Liver (tissue), 8 donors: ENCODE measurements at regions not wholly inside any gene's neighbourhood (a gene's known extent, or its start where the extent isn't known, plus 50 kb on each side); places are given as distances from the start of the nearest gene placed in this dataset.

Experiments
- DNase-seq: peaks from one replicate; pipeline ENCODE4 v3.0.0-alpha.2; 2017; ENCODE audit warnings: low spot score
- H3K27ac ChIP-seq, 2 donors: one replicate each; pipeline ENCODE4 v1.7.0; 2013; ENCODE audit warnings: inconsistent platforms in 2 of 2, low read length in 2 of 2, control low read depth in 1 of 2, low read depth in 1 of 2, mild to moderate bottlenecking in 1 of 2
- H3K27me3 ChIP-seq, 4 donors: one replicate each; pipeline versions ENCODE4 v1.6.1 to v1.7.0; 2013; ENCODE audit warnings: low read length in 3 of 4, inconsistent platforms in 1 of 4, mild to moderate bottlenecking in 1 of 4, moderate library complexity in 1 of 4; ENCODE audit not compliant: control insufficient read depth in 4 of 4, insufficient read depth in 4 of 4
- H3K36me3 ChIP-seq, 4 donors: one replicate each; pipeline versions ENCODE4 v1.6.1 to v1.7.0; 2013; ENCODE audit warnings: low read length in 3 of 4, mild to moderate bottlenecking in 3 of 4, low read depth in 1 of 4, moderate library complexity in 1 of 4; ENCODE audit not compliant: control insufficient read depth in 4 of 4, insufficient read depth in 3 of 4
- H3K4me1 ChIP-seq, 4 donors: one replicate each; pipeline versions ENCODE4 v1.6.1 to v1.7.0; 2013; ENCODE audit warnings: low read length in 3 of 4, mild to moderate bottlenecking in 3 of 4, moderate library complexity in 1 of 4; ENCODE audit not compliant: control insufficient read depth in 4 of 4, insufficient read depth in 4 of 4
- H3K4me3 ChIP-seq, 3 donors: one replicate each; pipeline versions ENCODE4 v1.6.1 to v1.7.0; 2013; ENCODE audit warnings: low read length in 3 of 3, control low read depth in 1 of 3, low read depth in 1 of 3, mild to moderate bottlenecking in 1 of 3
- H3K9ac ChIP-seq, 2 donors: one replicate each; pipeline ENCODE4 v1.7.0; 2013; ENCODE audit warnings: low read length in 2 of 2, mild to moderate bottlenecking in 2 of 2, moderate library complexity in 2 of 2, control low read depth in 1 of 2, low read depth in 1 of 2
- H3K9me3 ChIP-seq, 4 donors: one replicate each; pipeline versions ENCODE4 v1.6.1 to v1.7.0; 2013; ENCODE audit warnings: low read length in 3 of 4; ENCODE audit not compliant: control insufficient read depth in 4 of 4
- CTCF ChIP-seq: fragments of 150-350 bp; IDR thresholded peaks from 2 replicates; pipeline ENCODE4 v1.5.1; 2017; ENCODE audit warnings: improper control_type of control experiment, low read depth, low read length; ENCODE audit not compliant: missing input control
- EGR1 ChIP-seq, 2 donors: IDR thresholded peaks; 2 replicates each; pipeline ENCODE4 v1.6.1; 2016 to 2018; ENCODE audit warnings: antibody characterized with exemption in 2 of 2, low read depth in 2 of 2
- FOXA1 ChIP-seq: IDR thresholded peaks from 2 replicates; pipeline ENCODE4 v1.6.1; 2016; ENCODE audit warnings: antibody characterized with exemption
- FOXA2 ChIP-seq: IDR thresholded peaks from 2 replicates; pipeline ENCODE4 v1.6.1; 2016; ENCODE audit warnings: antibody characterized with exemption
- GABPA ChIP-seq, 2 donors: IDR thresholded peaks in 1 of 2; conservative IDR thresholded peaks in 1 of 2; 2 replicates each; pipeline ENCODE4 v1.6.1; 2016; ENCODE audit warnings: antibody characterized with exemption in 2 of 2, mild to moderate bottlenecking in 1 of 2, moderate library complexity in 1 of 2
- HNF4A ChIP-seq, 2 donors: conservative IDR thresholded peaks; 2 replicates each; pipeline ENCODE4 v1.6.1; 2016; ENCODE audit warnings: antibody characterized with exemption in 2 of 2, mild to moderate bottlenecking in 2 of 2
- HNF4G ChIP-seq: IDR thresholded peaks from 2 replicates; pipeline ENCODE4 v1.6.1; 2016; ENCODE audit warnings: antibody characterized with exemption
- JUND ChIP-seq, 2 donors: IDR thresholded peaks; 2 replicates each; pipeline ENCODE4 v1.6.1; 2016; ENCODE audit warnings: antibody characterized with exemption in 2 of 2
- NR2F2 ChIP-seq: IDR thresholded peaks from 2 replicates; pipeline ENCODE4 v1.6.1; 2016; ENCODE audit warnings: antibody characterized with exemption
- RAD21 ChIP-seq, 2 donors: IDR thresholded peaks; 2 replicates each; pipeline ENCODE4 v1.6.1; 2016; ENCODE audit warnings: antibody characterized with exemption in 2 of 2, mild to moderate bottlenecking in 2 of 2
- RXRA ChIP-seq, 2 donors: IDR thresholded peaks; 2 replicates each; pipeline ENCODE4 v1.6.1; 2017 to 2018; ENCODE audit warnings: antibody characterized with exemption in 2 of 2, mild to moderate bottlenecking in 1 of 2
- SP1 ChIP-seq: IDR thresholded peaks from 2 replicates; pipeline ENCODE4 v1.6.1; 2018; ENCODE audit warnings: antibody characterized with exemption, mild to moderate bottlenecking
- TAF1 ChIP-seq: conservative IDR thresholded peaks from 2 replicates; pipeline ENCODE4 v1.6.1; 2016; ENCODE audit warnings: antibody characterized with exemption, mild to moderate bottlenecking
- YY1 ChIP-seq: IDR thresholded peaks from 2 replicates; pipeline ENCODE4 v1.6.1; 2016; ENCODE audit warnings: antibody characterized with exemption, mild to moderate bottlenecking
- WGBS: extraction: QIAGEN DNeasy Blood & Tissue Kit; methylation state at CpG from one replicate; pipeline ENCODE4 v1.1.7; 2013; 5-methylcytosine and 5-hydroxymethylcytosine counted together
- TF ChIP-seq, protein P1 (sequence below): IDR thresholded peaks from 2 replicates; pipeline ENCODE4 v1.6.1; 2016; ENCODE audit warnings: antibody characterized with exemption
- TF ChIP-seq, protein P2 (sequence below): IDR thresholded peaks from 2 replicates; pipeline ENCODE4 v1.6.1; 2016; ENCODE audit warnings: antibody characterized with exemption
- TF ChIP-seq, protein P3 (sequence below): IDR thresholded peaks from 2 replicates; pipeline ENCODE4 v1.6.1; 2016; ENCODE audit warnings: antibody characterized with exemption, mild to moderate bottlenecking
- donor health status: healthy.
- donor health status: healthy.
- donor health status: healthy.
- donor health status: healthy.
- donor health status: healthy.

DNA sequence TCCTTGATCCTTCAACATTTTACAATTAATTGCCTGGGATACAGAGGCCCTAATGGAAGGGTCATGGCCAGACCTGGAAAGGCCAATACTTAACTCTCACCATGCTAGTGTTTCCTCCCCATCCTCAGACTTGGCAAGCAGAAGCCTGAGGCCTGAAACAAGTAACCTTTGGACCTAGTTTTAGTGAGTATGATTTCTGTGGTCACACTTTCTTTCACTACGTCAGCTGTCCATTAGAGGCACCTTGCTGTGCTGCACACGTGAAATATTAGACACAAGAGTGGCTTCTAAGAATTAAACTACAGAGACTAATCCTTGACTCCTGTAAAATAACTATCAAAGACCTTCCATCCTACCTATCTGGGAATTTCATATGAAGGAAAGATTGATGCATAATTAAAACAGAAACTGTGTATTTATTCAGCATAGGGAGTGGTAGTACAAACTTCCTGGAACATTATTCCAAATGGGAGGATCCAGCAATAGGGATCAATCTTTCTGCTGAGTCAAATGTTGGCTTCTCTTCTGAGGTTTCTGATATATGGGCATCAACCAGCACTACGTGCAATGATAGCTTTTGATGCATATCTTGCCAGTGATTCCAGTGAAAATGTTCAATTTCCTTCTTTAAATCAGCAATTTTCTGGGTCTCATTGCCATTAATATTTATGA lies 249.7 kb downstream of the IKZF2 start:
- no peaks in the 10 kb centered on the region for H3K27me3 ChIP-seq
- DNase-seq, result no peak
- no peaks in the 10 kb centered on the region for H3K36me3 ChIP-seq
- no peak overlapping the region for H3K9ac ChIP-seq
- no peak overlapping the region for H3K4me3 ChIP-seq
- 62% methylated on average over 3 of the region's 3 CpGs for WGBS
- no peak for TF ChIP-seq RXRA (IDR thresholded peaks at IDR 0.05)
- no peak for TF ChIP-seq FOXA2
- TF ChIP-seq, protein P1, sequence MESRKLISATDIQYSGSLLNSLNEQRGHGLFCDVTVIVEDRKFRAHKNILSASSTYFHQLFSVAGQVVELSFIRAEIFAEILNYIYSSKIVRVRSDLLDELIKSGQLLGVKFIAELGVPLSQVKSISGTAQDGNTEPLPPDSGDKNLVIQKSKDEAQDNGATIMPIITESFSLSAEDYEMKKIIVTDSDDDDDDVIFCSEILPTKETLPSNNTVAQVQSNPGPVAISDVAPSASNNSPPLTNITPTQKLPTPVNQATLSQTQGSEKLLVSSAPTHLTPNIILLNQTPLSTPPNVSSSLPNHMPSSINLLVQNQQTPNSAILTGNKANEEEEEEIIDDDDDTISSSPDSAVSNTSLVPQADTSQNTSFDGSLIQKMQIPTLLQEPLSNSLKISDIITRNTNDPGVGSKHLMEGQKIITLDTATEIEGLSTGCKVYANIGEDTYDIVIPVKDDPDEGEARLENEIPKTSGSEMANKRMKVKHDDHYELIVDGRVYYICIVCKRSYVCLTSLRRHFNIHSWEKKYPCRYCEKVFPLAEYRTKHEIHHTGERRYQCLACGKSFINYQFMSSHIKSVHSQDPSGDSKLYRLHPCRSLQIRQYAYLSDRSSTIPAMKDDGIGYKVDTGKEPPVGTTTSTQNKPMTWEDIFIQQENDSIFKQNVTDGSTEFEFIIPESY, result no peak
- TF ChIP-seq YY1, result no peak
- TF ChIP-seq, protein P2, sequence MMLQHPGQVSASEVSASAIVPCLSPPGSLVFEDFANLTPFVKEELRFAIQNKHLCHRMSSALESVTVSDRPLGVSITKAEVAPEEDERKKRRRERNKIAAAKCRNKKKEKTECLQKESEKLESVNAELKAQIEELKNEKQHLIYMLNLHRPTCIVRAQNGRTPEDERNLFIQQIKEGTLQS, result no peak
- no peak for TF ChIP-seq JUND (IDR thresholded peaks at IDR 0.05)
- no peak for TF ChIP-seq TAF1
- no peak for TF ChIP-seq HNF4A (conservative IDR thresholded peaks at IDR 0.05)
- TF ChIP-seq, protein P3, sequence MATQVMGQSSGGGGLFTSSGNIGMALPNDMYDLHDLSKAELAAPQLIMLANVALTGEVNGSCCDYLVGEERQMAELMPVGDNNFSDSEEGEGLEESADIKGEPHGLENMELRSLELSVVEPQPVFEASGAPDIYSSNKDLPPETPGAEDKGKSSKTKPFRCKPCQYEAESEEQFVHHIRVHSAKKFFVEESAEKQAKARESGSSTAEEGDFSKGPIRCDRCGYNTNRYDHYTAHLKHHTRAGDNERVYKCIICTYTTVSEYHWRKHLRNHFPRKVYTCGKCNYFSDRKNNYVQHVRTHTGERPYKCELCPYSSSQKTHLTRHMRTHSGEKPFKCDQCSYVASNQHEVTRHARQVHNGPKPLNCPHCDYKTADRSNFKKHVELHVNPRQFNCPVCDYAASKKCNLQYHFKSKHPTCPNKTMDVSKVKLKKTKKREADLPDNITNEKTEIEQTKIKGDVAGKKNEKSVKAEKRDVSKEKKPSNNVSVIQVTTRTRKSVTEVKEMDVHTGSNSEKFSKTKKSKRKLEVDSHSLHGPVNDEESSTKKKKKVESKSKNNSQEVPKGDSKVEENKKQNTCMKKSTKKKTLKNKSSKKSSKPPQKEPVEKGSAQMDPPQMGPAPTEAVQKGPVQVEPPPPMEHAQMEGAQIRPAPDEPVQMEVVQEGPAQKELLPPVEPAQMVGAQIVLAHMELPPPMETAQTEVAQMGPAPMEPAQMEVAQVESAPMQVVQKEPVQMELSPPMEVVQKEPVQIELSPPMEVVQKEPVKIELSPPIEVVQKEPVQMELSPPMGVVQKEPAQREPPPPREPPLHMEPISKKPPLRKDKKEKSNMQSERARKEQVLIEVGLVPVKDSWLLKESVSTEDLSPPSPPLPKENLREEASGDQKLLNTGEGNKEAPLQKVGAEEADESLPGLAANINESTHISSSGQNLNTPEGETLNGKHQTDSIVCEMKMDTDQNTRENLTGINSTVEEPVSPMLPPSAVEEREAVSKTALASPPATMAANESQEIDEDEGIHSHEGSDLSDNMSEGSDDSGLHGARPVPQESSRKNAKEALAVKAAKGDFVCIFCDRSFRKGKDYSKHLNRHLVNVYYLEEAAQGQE, result no peak
- no peak for TF ChIP-seq GABPA (IDR thresholded peaks at IDR 0.05 in 1 of 2, conservative IDR thresholded peaks at IDR 0.05 in 1 of 2)
- TF ChIP-seq HNF4G, result no peak
- TF ChIP-seq FOXA1, result no peak
- no peaks in the 10 kb centered on the region for H3K4me1 ChIP-seq
- H3K27ac ChIP-seq, result no peak overlapping the region
- no peaks in the 10 kb centered on the region for H3K9me3 ChIP-seq

DNA sequence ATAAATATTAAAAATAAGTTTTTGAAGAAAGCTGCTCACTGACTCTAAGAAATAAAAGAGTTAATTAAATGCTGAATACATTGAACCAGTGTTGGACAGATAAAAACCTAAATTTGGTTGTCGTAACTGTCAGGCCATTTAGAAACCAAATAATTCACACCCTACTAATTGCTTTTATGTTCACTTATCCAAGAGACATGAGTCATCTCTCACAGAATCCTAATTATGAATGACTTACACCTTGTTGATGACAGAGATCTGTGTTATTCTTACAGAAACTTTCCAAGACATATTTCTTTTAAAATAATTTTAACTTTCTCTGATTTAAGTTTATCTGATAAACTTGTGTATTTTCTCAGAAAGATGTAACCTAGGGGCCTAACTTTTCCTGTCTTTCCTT lies 250.7 kb downstream of the IKZF2 start:
- H3K4me1 ChIP-seq, result no peaks in the 10 kb centered on the region
- H3K9ac ChIP-seq, result no peak overlapping the region
- no peak for DNase-seq
- no peaks in the 10 kb centered on the region for H3K36me3 ChIP-seq
- no peaks in the 10 kb centered on the region for H3K27me3 ChIP-seq
- no peak overlapping the region for H3K27ac ChIP-seq
- 76% methylated on average over 1 of the region's 1 CpG for WGBS
- TF ChIP-seq RXRA (IDR thresholded peaks at IDR 0.05), result no peak
- TF ChIP-seq RAD21 (IDR thresholded peaks at IDR 0.05), result no peak
- no peak for TF ChIP-seq FOXA1
- no peak for TF ChIP-seq HNF4G
- TF ChIP-seq, protein P3, result no peak
- TF ChIP-seq YY1, result no peak
- no peak for TF ChIP-seq NR2F2
- TF ChIP-seq, protein P2, result no peak
- TF ChIP-seq HNF4A (conservative IDR thresholded peaks at IDR 0.05), result no peak
- no peak for TF ChIP-seq CTCF
- no peak for TF ChIP-seq SP1
- TF ChIP-seq EGR1 (IDR thresholded peaks at IDR 0.05; ENCODE audit: low read depth in 2 of 2), result no peak
- no peak for TF ChIP-seq GABPA (IDR thresholded peaks at IDR 0.05 in 1 of 2, conservative IDR thresholded peaks at IDR 0.05 in 1 of 2)
- TF ChIP-seq TAF1, result no peak
- no peak overlapping the region for H3K4me3 ChIP-seq
- no peaks in the 10 kb centered on the region for H3K9me3 ChIP-seq
